ENCODE measurements at regions not wholly inside any gene's neighbourhood (a gene's known extent, or its start where the extent isn't known, plus 50 kb on each side); places are given as distances from the start of the nearest gene placed in this dataset.
"Not testable (repeated sequence)": the region's sequence is repeated elsewhere in the genome, so short reads cannot be mapped to it uniquely, and the experiment has no call there.

DNA sequence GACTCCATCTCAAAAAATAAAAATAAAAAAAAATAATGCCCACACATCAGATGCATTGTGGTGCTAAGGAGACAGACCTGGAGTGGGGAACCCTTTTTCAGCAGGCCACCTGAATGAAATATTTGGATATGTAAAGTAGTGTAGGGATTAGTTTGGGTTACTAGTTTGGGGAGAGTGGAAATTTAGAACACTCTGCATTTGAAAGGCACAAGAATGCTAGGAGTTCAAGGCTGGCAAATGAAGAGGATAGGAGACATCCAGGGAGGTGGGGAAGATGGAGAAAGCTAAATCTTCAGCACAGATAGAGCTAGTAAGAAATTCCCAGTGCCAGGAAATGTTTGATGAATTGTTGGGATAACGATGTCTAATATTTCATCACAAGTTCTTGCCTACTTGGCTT lies 298.3 kb upstream of the ERCC4 start:
- DNase-seq (ENCODE audit: low read depth) = no peak

DNA sequence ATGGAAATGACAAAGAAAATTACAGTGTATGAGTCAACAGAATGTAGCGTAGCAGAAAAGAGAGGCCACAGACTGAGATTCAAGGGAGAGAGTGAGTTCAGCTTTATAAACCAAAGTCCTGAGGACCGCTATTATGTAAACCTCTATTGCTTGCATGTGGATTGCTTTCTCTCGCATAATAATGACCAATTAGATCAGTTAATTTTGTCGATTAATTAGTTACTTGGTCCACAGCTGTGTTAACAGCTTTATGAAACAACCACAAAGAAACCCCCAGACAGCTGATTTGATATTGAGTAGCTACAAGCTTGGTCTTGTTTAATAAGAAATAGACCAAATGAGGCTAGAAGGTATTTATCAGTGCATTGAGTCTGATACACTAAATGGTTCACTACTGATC lies 291.8 kb upstream of the ERCC4 start:
- DNase-seq (ENCODE audit: low read depth) = no peak

DNA sequence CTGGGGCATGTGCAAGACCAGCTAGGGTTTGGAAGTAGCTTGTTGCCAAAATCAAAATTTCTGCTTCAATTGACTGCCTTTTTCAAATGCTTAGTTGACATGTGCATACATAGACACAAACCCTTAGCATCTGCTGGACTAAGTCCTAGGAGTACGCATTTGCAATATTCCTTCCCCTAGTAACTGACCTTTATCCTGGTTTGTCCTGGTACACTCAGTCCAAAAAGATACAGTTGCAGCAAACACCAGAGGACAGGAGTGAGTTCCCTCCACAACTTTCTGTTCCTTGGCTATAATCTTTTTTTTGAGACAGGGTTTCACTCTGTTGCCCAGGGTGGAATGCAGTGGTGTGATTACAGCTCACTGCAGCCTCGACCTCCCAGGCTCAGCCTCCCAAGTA lies 290.2 kb upstream of the ERCC4 start:
- no peak for DNase-seq (ENCODE audit: low read depth)

DNA sequence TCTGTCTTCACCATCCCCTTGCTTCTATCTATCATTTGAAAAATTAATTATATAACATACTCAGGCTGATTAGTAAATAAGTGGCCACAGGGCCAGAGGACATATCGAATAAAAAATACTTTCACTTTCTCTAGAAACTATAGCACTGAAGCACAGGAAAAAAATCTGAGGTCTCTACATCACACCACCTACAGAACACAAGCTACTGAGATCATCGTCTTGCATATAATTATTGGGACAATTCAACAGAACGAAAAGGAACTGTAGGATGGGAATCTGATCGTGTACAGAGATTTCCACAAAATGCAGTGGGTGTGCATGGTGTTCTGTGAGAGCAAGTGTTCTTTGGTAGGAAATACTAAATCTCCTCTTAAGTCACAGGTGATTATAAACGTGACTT lies 289.6 kb upstream of the ERCC4 start:
- DNase-seq (ENCODE audit: low read depth) = no peak

DNA sequence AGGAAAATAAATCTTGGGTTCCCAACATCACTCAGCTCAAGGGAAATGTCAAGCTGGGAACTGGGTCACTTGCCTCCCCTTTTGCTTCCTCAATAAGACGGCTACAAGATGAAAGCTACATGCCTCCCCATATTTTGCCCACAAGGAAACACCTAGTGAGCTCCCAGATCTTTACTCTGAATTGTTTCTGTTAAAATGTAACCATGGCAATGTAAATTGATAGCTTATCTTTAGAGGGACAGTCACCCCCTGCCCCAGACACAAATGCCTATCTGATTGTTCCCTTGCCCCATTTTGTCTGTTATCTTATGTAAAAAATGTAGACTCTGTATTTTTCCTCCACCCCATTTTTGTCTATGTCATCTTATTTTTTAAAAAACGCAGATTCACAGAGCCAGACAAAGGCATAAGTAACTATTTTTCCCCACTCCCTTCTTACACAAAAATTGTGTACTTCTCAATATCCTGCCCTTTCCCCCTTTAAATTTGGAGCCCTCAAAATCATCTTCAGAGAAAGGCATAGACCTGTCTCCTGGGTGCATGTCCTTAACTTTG lies 288.7 kb upstream of the ERCC4 start:
- no peak for DNase-seq (ENCODE audit: low read depth)

DNA sequence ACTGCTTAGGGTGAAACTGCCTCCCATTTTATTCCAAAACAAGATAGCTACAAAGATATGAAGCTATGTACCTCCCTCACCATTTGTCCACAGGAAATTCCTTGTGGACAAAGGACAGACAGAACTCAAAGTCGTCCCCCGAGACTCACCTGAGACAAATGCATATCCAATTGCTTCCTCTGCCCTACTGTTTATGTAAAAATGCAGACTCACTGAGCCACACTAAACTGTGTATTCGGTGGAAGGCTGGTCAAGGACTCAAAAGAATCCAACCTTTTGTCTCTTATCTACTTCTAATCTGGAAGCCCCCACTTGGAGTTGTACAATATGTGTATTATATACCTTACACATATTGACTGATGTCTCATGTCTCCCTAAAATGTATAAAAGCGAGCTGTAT lies 288.0 kb upstream of the ERCC4 start:
- no peak for DNase-seq (ENCODE audit: low read depth)

DNA sequence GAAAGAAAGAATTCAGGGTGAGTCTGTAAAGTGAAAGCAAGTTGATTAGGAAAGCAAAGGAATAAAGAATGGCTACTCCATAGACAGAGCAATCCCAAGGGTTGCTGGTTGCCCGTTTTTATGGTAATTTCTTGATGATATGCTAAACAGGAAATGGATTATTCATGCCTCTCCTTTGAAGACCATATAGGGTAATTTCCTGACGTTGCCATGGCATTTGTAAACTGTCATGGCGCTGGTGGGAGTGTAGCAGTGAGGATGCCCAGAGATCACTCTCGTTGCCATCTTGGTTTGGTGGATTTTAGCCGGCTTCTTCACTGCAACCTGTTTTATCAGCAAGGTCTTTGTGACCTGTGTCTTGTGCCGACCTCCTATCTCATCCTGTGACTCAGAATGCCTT lies 287.4 kb upstream of the ERCC4 start:
- not testable (repeated sequence) for DNase-seq (ENCODE audit: low read depth)

DNA sequence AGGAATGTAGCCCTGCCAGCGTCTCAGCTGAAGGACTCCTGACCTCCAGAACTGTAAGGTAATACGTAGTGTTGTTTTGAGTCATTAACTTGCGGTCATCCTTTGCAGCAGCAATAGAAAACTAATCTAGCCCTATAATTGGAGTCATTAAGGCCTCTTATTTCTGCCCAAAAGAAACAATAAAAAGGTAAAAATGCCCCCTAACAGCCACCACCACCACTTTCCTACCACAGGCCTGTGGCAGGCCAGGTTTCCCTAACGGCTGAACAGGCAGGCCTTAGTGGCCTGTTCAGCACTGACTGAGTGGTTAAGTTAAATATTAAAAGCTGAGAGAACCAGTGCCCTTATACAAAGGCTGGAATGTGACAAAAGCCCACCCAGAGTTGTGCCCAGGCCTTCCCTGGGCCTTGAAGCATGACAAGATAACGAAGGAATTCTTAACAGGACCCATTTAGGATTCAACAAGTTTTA lies 286.5 kb upstream of the ERCC4 start:
- DNase-seq (ENCODE audit: low read depth) = no peak

DNA sequence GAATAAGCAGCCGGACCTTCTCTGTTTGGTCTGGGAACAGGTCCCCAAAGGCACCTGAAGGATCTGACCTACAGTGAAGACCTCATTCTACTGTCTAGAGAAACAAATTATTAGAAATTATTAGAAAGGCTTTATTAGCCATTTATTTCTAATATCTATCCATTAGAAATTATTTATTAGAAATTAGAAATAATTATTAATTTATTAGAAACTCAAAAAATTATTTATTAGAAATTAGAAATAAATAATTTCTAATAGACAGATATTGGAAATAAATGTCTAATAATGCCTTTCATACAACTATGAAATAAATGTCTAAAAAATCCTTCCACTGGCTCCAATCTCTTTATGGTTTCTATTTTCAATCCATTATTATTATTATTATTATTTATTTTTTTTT lies 285.7 kb upstream of the ERCC4 start:
- no peak for DNase-seq (ENCODE audit: low read depth)

DNA sequence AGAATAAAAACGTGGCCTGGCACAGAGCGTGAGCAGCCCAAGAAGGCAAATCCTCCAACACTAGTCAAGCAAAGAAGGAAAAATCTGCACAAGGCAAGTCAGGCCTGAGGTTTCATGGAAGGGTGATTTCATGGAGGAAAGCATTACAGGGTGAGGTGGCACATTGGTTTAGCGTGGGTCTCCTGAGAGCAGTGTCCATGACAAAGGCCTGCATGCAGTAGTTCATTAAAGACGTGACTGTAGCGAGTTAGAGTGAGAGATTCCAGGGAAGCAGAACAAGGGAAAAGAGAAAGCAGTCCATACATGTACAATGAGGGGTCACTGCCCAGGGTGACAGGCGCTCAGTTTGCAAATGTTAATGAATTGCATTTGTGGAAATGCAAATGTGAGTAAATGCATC lies 285.0 kb upstream of the ERCC4 start:
- DNase-seq (ENCODE audit: low read depth) = no peak

DNA sequence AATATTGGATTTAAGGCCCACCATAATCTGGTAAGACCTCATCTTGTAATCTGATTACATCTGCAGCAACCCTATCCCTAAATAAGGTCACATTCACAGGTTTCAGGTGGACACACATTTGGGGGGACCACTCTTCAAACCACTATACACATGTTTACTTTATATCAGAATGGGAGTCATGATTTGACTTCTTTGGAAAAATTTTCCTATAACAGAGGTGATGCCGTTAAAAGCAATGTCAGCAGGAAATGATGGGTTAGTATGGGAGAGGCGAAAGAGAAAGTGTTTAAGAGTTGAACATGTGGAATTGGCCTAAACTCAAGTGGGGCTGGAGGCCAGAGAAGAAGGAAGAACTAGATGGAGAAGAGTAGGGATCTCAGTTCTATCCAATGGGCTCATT lies 281.7 kb upstream of the ERCC4 start:
- DNase-seq (ENCODE audit: low read depth) = no peak

DNA sequence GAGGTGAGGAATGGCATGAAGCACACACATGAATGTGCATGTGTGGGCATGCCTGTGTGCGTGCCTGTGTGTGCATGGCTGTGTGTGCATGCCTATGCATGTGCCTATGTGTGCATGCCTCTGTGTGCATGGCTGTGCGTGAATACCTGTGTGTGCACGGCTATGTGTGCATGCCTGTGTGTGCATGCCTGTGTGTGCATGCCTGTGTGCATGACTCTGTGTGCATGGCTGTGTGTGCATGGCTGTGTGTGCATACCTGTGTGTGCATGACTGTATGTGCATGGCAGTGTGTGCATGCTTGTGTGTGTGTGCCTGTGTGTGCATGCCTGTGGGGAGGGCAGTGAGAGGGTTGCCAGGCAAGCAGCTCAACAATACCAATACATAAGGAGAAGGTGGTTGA lies 276.5 kb upstream of the ERCC4 start:
- no peak for DNase-seq (ENCODE audit: low read depth)

DNA sequence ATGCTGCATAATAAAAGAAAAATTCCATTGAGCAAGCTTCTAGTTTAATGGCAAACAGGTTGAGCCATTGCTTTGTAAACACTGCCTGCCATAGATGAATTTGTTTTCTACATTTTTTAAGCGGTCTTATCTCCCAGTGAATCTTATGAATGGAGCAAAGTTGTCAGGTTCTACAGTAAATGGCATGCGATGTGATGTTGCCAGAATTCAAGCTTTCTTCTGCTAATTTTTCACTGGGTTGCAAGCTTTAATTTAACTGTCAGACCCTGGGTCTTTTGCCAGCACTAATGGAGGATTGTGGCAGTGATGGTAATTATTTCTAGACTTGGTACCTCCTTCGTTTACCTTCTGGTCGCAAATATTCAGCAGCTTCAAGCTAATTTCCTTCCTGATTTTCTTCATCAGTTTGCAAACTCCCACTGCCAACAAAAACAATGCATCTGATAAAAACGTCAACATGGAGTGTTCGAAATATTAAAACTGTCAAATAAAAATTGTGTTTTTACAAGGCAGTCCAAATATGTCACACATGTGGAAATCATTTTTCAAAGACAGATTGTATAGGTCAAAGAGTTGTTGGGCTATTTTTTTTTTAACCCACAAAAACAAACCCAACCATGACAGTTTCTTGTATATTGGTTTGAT lies 274.2 kb upstream of the ERCC4 start:
- DNase-seq (ENCODE audit: low read depth) = no peak

DNA sequence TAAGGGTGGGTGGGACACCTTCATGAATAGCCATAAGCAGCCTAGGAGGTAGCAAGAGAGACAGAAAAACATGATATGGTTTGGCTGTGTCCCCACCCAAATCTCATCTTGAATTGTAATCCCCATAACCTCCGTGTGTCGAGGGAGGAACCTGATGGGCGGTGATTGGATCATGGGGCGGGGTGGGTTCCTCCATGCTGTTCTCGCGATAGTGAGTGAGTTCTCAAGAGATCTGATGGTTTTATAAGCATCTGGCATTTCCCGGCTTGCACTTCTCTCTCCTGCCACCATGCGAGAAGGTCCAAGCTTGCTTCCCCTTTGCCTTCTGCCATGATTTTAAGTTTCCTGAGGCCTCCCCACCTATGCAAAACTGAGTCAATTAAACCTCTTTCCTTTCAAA lies 259.1 kb upstream of the ERCC4 start:
- no peak for DNase-seq (ENCODE audit: low read depth)

DNA sequence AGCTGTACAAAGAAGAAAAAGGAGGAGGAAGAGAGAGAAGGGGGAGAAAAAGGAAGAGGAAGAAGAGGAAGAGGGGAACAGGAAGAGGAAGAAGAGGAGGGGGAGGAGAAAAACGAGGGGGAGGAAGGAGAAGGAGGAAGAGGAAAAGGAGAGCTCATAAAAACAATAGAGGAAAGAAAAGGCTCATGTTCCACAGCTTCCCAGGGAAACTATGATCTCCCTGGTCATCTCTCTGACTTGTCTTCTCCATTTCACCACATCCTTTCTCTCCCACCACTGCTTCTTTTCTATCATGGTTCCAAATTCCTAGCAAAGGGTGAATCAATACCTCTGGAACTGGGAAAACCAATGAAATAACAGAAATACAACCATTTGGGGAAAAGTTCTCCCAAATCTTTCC lies 254.1 kb upstream of the ERCC4 start:
- DNase-seq (ENCODE audit: low read depth) = no peak

DNA sequence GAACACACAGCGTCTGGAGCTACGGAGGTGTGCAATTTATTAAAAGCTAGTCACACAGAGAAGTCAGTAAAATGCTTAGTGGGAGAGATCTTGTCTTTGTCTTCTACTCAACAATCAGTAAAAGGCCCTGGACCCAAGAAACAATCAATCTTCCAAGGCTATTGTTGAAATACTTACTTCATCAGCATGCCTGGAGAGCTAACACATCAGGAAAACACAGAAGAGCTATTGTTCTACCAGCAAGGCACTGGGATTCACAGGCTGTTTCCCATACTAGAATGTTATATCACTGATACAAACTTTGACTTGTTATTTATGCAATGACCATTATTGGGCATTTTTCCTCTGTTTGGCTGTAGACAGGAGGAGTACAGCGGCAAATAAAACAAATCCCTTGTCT lies 247.8 kb upstream of the ERCC4 start:
- no peak for DNase-seq (ENCODE audit: low read depth)

DNA sequence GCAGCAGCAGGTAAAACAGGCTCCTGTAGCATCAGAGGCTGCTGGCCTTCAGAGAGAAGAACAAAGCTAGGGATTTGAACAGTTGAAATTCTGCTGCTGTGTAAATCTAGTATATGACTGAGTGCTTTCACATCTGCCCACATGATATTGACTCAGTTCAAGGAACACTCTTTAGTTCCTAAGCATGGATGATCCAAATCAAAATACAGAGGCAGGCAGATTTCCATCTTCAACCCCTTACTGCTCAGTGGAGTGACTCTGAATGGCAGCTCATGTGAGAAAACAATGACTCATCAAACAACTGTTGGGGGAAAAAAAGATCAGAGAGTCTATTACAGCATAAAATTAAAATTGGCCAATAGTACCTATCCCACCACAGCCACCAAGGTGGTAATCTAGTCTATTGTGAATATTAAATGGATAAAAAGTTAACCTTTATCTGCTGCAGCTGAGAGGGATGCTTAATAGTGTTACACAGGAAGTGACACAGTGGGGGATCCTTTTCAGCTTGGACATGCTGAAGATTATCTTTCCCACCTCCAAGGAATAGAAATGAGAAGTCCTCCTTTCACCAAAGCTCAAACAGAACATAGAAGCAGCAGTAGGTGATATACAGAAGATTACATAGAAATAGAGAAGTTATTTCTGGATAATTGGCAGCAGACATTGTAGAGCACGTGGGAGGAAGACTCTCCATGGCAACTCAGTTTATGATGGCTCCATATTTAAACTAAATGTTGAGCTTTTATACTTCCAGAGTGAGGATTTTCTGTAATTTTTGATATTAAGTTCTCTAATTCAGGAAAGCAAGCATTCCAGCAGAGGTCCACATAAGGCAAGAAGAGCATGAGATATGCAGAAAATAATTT lies 239.7 kb upstream of the ERCC4 start:
- no peak for DNase-seq (ENCODE audit: low read depth)

DNA sequence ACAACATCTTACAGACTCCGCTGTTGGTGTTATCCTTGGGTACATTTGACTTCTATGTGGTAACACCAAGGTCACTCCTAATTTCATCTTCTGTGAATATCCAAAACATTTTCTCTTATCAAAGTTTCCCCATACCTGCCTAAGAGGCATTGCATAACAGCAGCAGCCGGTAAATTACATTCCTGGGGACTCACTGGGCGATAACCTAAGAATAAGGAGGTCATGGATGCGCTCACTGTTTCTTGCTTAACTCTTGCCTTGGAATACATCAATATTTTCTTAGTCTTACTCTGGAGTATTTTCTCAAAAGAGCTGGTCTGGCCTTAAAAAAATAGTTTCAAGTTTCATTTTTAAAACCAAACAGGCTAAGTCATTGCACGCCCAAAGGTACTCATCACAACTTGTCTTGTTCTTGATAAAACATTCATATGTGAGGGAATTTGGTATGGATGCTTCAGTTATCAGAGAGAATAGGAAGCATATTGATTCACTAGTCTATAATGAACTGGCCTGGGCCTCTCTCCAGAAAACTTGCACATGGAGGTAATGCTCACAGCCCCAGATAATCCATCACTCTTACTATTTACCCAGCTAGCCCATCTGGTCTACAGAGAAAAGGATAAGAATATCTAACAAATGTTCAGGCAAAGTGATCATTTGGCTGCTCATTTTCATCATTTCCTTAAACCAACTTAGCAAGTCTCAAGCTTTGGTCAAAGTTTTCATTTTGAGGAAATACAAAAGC lies 235.0 kb upstream of the ERCC4 start:
- no peak for DNase-seq (ENCODE audit: low read depth)

DNA sequence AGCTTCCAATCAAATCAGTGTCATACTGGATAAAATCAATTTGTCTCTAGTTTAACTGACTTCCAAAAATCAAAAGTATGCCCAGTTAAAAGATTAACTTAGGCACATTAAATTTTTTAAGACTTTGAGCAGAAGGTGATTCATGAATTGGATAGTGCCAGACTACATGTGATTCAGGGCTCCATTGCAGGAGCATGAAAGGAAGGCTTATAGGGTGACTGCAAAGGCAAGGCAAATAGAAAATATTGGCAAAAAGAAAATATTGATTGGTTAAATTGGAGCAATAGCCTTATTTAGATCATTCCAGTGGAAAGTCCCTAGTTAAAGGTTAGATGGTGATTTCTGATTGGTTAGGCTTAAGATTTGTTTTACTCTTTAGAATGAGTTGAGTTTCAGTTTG lies 223.9 kb upstream of the ERCC4 start:
- DNase-seq (ENCODE audit: low read depth) = no peak

DNA sequence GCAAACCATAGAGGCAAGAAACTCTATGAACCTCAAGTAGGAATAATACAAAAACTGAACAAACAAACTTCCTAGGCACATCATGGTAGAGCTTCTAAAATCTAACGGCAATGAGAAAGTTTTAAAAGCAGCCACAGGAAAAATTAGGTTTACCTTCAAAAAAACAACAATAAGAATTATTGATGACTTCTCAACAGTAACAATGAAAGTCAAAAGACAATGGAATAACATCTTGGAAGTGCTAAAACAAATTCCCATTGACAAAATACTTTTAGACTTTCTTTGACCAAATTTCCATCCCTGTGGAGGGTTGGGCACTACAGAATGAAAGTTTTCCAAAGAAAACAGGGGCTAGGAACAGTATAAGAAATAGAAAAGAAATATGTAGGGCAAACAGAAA lies 222.9 kb upstream of the ERCC4 start:
- no peak for DNase-seq (ENCODE audit: low read depth)

DNA sequence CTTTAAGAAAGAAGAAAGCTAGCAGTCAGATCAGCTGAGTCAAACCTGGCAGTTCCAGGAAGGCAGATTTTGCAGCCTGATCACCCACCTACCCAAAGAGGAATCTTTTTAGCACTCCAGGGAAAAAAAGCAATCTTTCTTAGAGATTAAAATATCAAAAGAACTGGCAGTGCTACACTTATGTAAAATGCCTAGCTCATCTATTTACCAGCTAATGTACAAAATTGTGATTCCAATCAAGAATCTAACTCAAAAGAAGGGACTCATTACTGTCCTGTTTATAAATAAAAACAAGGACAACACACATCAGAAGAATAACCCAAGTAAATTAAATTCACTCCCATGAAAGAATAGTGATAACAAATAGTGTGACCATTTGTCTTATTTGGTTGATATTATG lies 222.4 kb upstream of the ERCC4 start:
- DNase-seq (ENCODE audit: low read depth) = no peak

DNA sequence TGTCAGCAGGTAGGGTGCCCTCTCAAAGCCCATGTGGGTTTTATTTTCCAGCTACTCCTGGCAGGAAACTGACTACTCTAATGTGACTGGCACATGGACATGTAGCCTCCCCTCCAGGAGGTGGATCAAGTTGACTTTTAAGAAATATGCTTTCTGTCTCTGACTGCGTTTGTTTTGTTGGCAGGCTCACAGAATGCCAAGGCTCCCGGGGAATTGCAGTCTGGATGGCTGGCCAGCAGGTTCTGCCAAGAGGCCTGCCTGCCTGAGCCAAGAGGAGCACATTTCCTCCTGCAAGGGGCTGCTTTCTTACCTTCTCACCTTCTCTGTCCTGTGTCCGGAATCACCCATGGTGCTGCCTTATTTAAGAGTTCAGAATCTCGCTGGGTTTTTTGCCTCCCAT lies 217.3 kb upstream of the ERCC4 start:
- DNase-seq (ENCODE audit: low read depth) = no peak

All from forelimb muscle (tissue), 1 donor.